GM23338 (cell line): ENCODE measurements at regions not wholly inside any gene's neighbourhood (a gene's known extent, or its start where the extent isn't known, plus 50 kb on each side); places are given as distances from the start of the nearest gene placed in this dataset.

Experiments
- ATAC-seq: fragments of 200-7000 bp; cut with Tn5 transposase; 3 replicates; pipeline ENCODE4 v1.9.1; 2020
- DNase-seq: peaks from one replicate; pipeline ENCODE4 v3.0.0-alpha.2; 2015; ENCODE audit warnings: low spot score
- H2AFZ ChIP-seq: fragments of 200-600 bp; sonication (generic); 2 replicates; pipeline ENCODE4 v1.8.0; 2016; ENCODE audit warnings: antibody characterized with exemption, mild to moderate bottlenecking, moderate library complexity
- H3F3A ChIP-seq: fragments of 200-600 bp; sonication (generic); replicated peaks from 2 replicates; pipeline ENCODE4 v1.8.0; 2017; ENCODE audit warnings: antibody characterized with exemption, mixed run types, low read depth
- H3K27ac ChIP-seq: fragments of 200-600 bp; sonication (generic); 2 replicates; pipeline ENCODE4 v1.6.1; 2016; ENCODE audit warnings: low read depth
- H3K27me3 ChIP-seq: fragments of 200-600 bp; sonication (generic); 2 replicates; pipeline ENCODE4 v1.8.0; 2016; ENCODE audit warnings: mild to moderate bottlenecking, mixed run types, moderate library complexity; ENCODE audit not compliant: insufficient read depth
- H3K36me3 ChIP-seq: fragments of 200-600 bp; sonication (generic); 2 replicates; pipeline ENCODE4 v1.8.0; 2016; ENCODE audit warnings: mild to moderate bottlenecking; ENCODE audit not compliant: insufficient read depth
- H3K4me1 ChIP-seq: fragments of 200-600 bp; sonication (generic); 2 replicates; pipeline ENCODE4 v1.8.0; 2016; ENCODE audit warnings: mild to moderate bottlenecking, moderate library complexity; ENCODE audit not compliant: insufficient read depth
- H3K4me2 ChIP-seq: fragments of 200-600 bp; sonication (generic); 2 replicates; pipeline ENCODE4 v1.7.1; 2017; ENCODE audit warnings: mixed run types
- H3K4me3 ChIP-seq: fragments of 200-600 bp; sonication (generic); 2 replicates; pipeline ENCODE4 v1.6.1; 2016; ENCODE audit warnings: mixed run types
- H3K79me2 ChIP-seq: fragments of 200-600 bp; sonication (generic); replicated peaks from 2 replicates; pipeline ENCODE4 v1.8.0; 2017; ENCODE audit warnings: mild to moderate bottlenecking; ENCODE audit not compliant: insufficient read depth
- H3K9me2 ChIP-seq: fragments of 200-600 bp; sonication (generic); 2 replicates; pipeline ENCODE4 v1.8.0; 2017; ENCODE audit not compliant: insufficient read depth
- H4K20me1 ChIP-seq: fragments of 200-600 bp; sonication (generic); replicated peaks from 2 replicates; pipeline ENCODE4 v1.8.0; 2017; ENCODE audit warnings: mild to moderate bottlenecking; ENCODE audit not compliant: insufficient read depth
- H3K27ac Mint-ChIP-seq: 2 replicates; pipeline ENCODE4 v1.8.0; 2020; ENCODE audit warnings: inconsistent platforms, mild to moderate bottlenecking, moderate library complexity, mixed read lengths
- H3K27me3 Mint-ChIP-seq: 3 replicates; pipeline ENCODE4 v1.8.0; 2022; ENCODE audit warnings: low read depth, mild to moderate bottlenecking, moderate library complexity, mixed read lengths, inconsistent platforms; ENCODE audit not compliant: insufficient read depth, poor library complexity
- H3K36me3 Mint-ChIP-seq: 3 replicates; pipeline ENCODE4 v1.8.0; 2021; ENCODE audit warnings: low read depth, mild to moderate bottlenecking, inconsistent platforms, moderate library complexity, mixed read lengths
- H3K4me1 Mint-ChIP-seq: 3 replicates; pipeline ENCODE4 v1.8.0; 2020; ENCODE audit warnings: mild to moderate bottlenecking, inconsistent platforms, mixed read lengths
- H3K4me3 Mint-ChIP-seq: 3 replicates; pipeline ENCODE4 v1.8.0; 2021; ENCODE audit warnings: moderate library complexity, mild to moderate bottlenecking, inconsistent platforms, mixed read lengths
- H3K9me3 Mint-ChIP-seq: 3 replicates; pipeline ENCODE4 v1.8.0; 2020; ENCODE audit warnings: moderate library complexity, mild to moderate bottlenecking, inconsistent platforms, mixed read lengths
- CREB1 ChIP-seq: fragments of 250-450 bp; sonication (Bioruptor Pico); IDR thresholded peaks from 2 replicates; pipeline ENCODE4 v1.5.0; 2020; ENCODE audit warnings: low read depth, mild to moderate bottlenecking, moderate library complexity
- EZH2 ChIP-seq: fragments of 200-600 bp; sonication (generic); IDR thresholded peaks from one replicate; pipeline ENCODE4 v1.8.0; 2017; ENCODE audit warnings: antibody characterized with exemption, mild to moderate bottlenecking, low read depth; ENCODE audit not compliant: unreplicated experiment
- EZH2phosphoT487 ChIP-seq: fragments of 200-600 bp; sonication (generic); IDR thresholded peaks from one replicate; pipeline ENCODE4 v1.8.1; 2018; ENCODE audit warnings: antibody characterized with exemption; ENCODE audit not compliant: unreplicated experiment
- JUNB ChIP-seq: IDR thresholded peaks from one replicate; pipeline ENCODE4 v1.6.1; 2016; ENCODE audit warnings: antibody characterized with exemption; ENCODE audit not compliant: unreplicated experiment
- NANOG ChIP-seq: IDR thresholded peaks from 2 replicates; pipeline ENCODE4 v1.6.1; 2016; ENCODE audit warnings: antibody characterized with exemption, borderline replicate concordance
- POLR2AphosphoS5 ChIP-seq: IDR thresholded peaks from 2 replicates; pipeline ENCODE4 v1.6.1; 2016; ENCODE audit warnings: antibody characterized with exemption, low read depth
- STAT1 ChIP-seq: IDR thresholded peaks from one replicate; pipeline ENCODE4 v1.6.1; 2016; ENCODE audit warnings: antibody characterized with exemption; ENCODE audit not compliant: unreplicated experiment
- ZNF114 ChIP-seq: fragments of 250-450 bp; sonication (Bioruptor Pico); IDR thresholded peaks from 2 replicates; pipeline ENCODE4 v1.5.0; 2020; ENCODE audit warnings: mild to moderate bottlenecking, moderate library complexity
- ZNF331 ChIP-seq: fragments of 250-450 bp; sonication (Bioruptor Pico); IDR thresholded peaks from 2 replicates; pipeline ENCODE4 v1.5.0; 2020; ENCODE audit warnings: low read depth, mild to moderate bottlenecking, moderate library complexity
- TF ChIP-seq, protein P1 (sequence below): IDR thresholded peaks from one replicate; pipeline ENCODE4 v1.6.1; 2018; ENCODE audit warnings: antibody characterized with exemption; ENCODE audit not compliant: unreplicated experiment
- TF ChIP-seq, protein P2 (sequence below), 2 experiments: fragments of 200-600 bp in 1 of 2; sonication (generic) in 1 of 2; conservative IDR thresholded peaks; 2 replicates each; pipeline versions ENCODE4 v1.5.1 to v1.6.1; 2016 to 2017; ENCODE audit warnings: antibody characterized with exemption in 2 of 2, low read depth in 2 of 2, mild to moderate bottlenecking in 2 of 2, moderate library complexity in 1 of 2

DNA sequence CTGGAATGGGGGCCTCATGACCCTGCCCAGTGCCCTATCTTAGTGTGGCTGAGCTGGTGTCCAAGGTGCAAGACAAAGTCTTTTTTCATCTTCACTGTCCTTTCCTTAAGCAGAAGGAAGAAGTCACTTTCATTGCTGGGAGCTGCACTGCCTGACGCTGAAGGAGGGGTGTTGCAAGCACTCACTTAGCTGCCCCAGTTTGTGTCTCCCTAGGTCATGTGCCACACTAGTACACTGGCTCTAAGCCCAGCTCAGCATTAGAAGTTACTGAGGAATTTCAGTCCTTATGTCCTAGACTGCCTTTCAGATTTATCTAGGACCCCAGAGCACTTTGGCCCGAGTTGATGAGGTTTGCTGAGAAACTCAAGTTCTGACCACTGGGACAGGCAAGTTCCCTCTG lies 952.0 kb upstream of the USP15 start:
- no peaks in the 10 kb centered on the region for H3K4me1 ChIP-seq

DNA sequence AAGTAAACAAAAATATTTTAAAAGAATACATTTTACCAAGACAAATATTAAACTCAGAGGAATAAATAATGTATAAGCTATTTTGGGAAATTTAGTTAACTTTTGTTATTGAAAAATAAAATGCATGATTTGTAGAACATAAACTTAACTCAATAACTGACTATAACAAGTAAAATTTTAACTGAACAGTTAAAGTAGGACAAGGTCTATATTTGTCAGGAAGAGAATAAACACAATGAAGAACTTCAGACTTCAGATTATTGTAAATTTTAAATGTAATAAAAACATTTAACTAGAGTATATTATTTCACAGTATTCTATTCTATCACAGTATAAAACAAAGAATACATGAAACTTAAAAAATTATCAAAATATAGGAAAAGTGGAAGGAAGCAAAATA lies 948.8 kb upstream of the USP15 start:
- no peak overlapping the region for H3K4me2 ChIP-seq
- Mint-ChIP-seq H3K4me1 (no peaks in the 10 kb centered on the region), H3K27ac (no peak overlapping the region), H3K4me3 (no peak overlapping the region), H3K27me3 (peaks cover 3% of the 10 kb centered on the region), H3K9me3 (peaks cover 11% of the 10 kb centered on the region), H3K36me3 (peaks cover 9% of the 10 kb centered on the region; the same call in 2 of the 3 replicates)
- TF ChIP-seq, protein P1, sequence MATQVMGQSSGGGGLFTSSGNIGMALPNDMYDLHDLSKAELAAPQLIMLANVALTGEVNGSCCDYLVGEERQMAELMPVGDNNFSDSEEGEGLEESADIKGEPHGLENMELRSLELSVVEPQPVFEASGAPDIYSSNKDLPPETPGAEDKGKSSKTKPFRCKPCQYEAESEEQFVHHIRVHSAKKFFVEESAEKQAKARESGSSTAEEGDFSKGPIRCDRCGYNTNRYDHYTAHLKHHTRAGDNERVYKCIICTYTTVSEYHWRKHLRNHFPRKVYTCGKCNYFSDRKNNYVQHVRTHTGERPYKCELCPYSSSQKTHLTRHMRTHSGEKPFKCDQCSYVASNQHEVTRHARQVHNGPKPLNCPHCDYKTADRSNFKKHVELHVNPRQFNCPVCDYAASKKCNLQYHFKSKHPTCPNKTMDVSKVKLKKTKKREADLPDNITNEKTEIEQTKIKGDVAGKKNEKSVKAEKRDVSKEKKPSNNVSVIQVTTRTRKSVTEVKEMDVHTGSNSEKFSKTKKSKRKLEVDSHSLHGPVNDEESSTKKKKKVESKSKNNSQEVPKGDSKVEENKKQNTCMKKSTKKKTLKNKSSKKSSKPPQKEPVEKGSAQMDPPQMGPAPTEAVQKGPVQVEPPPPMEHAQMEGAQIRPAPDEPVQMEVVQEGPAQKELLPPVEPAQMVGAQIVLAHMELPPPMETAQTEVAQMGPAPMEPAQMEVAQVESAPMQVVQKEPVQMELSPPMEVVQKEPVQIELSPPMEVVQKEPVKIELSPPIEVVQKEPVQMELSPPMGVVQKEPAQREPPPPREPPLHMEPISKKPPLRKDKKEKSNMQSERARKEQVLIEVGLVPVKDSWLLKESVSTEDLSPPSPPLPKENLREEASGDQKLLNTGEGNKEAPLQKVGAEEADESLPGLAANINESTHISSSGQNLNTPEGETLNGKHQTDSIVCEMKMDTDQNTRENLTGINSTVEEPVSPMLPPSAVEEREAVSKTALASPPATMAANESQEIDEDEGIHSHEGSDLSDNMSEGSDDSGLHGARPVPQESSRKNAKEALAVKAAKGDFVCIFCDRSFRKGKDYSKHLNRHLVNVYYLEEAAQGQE = no peak
- TF ChIP-seq EZH2phosphoT487 (no peak), CREB1 (CRISPR knock-in tag) (no peak), ZNF331 (no peak)
- H3K4me3 ChIP-seq = no peak overlapping the region
- no peaks in the 10 kb centered on the region for H3F3A ChIP-seq
- H4K20me1 ChIP-seq = no peaks in the 10 kb centered on the region
- no peak overlapping the region for H2AFZ ChIP-seq
- DNase-seq = no peak
- H3K4me1 ChIP-seq = no peaks in the 10 kb centered on the region
- H3K27ac ChIP-seq = no peak overlapping the region
- no peaks in the 10 kb centered on the region for H3K36me3 ChIP-seq
- H3K79me2 ChIP-seq = no peaks in the 10 kb centered on the region
- ATAC-seq = no peak
- H3K9me2 ChIP-seq = peaks cover 6% of the 10 kb centered on the region; the same call in 1 of the 2 replicates
- no peaks in the 10 kb centered on the region for H3K27me3 ChIP-seq

More for the DNA sequence above, 952.0 kb upstream of the USP15 start:
- Histone ChIP-seq H3K9me2 (peaks cover 6% of the 10 kb centered on the region; the same call in 1 of the 2 replicates), H3K4me3 (no peak overlapping the region), H3K36me3 (no peaks in the 10 kb centered on the region), H3K79me2 (no peaks in the 10 kb centered on the region), H3K27me3 (no peaks in the 10 kb centered on the region), H4K20me1 (no peaks in the 10 kb centered on the region), H3K4me2 (no peak overlapping the region), H3K27ac (no peak overlapping the region), H3F3A (no peaks in the 10 kb centered on the region), H2AFZ (peak overlapping the region; percentile 67)
- no peak for ATAC-seq
- TF ChIP-seq EZH2 = no peak
- H3K4me1 Mint-ChIP-seq = no peaks in the 10 kb centered on the region
- H3K4me3 Mint-ChIP-seq = no peak overlapping the region
- H3K36me3 Mint-ChIP-seq = no peaks in the 10 kb centered on the region
- H3K9me3 Mint-ChIP-seq = no peaks in the 10 kb centered on the region
- H3K27me3 Mint-ChIP-seq = peaks cover 2% of the 10 kb centered on the region
- DNase-seq = no peak
- H3K27ac Mint-ChIP-seq = no peak overlapping the region

DNA sequence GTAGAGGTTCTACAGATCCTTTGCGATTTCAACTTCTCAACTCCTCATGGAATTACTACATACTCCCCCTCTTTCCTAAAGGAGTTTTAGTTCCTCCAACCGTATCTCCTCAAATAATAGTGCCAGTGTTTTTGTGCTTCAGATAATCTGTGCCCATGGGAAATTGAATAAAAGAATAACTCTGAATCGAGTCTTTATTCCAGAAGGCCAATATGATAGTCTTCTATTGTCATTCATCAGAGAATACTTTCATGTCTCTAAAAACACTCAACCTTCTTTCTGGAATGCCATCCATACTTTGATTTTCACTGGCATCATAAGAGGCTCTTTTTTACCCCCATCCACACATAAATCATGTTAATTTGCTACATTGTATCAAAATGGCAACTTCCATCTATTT lies 911.3 kb upstream of the USP15 start:
- Mint-ChIP-seq H3K4me1 (no peaks in the 10 kb centered on the region), H3K4me3 (no peak overlapping the region), H3K27me3 (no peaks in the 10 kb centered on the region), H3K27ac (no peak overlapping the region), H3K36me3 (no peaks in the 10 kb centered on the region), H3K9me3 (no peaks in the 10 kb centered on the region)
- Histone ChIP-seq H3K9me2 (no peaks in the 10 kb centered on the region), H3K4me1 (no peaks in the 10 kb centered on the region), H2AFZ (no peak overlapping the region), H3K79me2 (no peaks in the 10 kb centered on the region), H3K4me3 (no peak overlapping the region), H4K20me1 (no peaks in the 10 kb centered on the region), H3K27me3 (no peaks in the 10 kb centered on the region), H3K27ac (no peak overlapping the region), H3K36me3 (no peaks in the 10 kb centered on the region), H3K4me2 (no peak overlapping the region), H3F3A (no peaks in the 10 kb centered on the region)
- ATAC-seq (no peak), DNase-seq (no peak)
- TF ChIP-seq NANOG (no peak), ZNF331 (no peak), JUNB (no peak), CREB1 (CRISPR knock-in tag) (no peak), EZH2 (no peak), STAT1 (no peak), ZNF114 (CRISPR knock-in tag) (no peak), POLR2AphosphoS5 (no peak)
- TF ChIP-seq, protein P1 = no peak
- TF ChIP-seq, protein P2, sequence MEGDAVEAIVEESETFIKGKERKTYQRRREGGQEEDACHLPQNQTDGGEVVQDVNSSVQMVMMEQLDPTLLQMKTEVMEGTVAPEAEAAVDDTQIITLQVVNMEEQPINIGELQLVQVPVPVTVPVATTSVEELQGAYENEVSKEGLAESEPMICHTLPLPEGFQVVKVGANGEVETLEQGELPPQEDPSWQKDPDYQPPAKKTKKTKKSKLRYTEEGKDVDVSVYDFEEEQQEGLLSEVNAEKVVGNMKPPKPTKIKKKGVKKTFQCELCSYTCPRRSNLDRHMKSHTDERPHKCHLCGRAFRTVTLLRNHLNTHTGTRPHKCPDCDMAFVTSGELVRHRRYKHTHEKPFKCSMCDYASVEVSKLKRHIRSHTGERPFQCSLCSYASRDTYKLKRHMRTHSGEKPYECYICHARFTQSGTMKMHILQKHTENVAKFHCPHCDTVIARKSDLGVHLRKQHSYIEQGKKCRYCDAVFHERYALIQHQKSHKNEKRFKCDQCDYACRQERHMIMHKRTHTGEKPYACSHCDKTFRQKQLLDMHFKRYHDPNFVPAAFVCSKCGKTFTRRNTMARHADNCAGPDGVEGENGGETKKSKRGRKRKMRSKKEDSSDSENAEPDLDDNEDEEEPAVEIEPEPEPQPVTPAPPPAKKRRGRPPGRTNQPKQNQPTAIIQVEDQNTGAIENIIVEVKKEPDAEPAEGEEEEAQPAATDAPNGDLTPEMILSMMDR (conservative IDR thresholded peaks at IDR 0.05; ENCODE audit: low read depth in 2 of 2) = no peak
